DOHH2 (cell line): ENCODE measurements at regions not wholly inside any gene's neighbourhood (a gene's known extent, or its start where the extent isn't known, plus 50 kb on each side); places are given as distances from the start of the nearest gene placed in this dataset.

Source experiments
- H3F3A ChIP-seq: fragments of 200-600 bp; sonication (generic), shearing (Covaris generic); 2 replicates; pipeline ENCODE4 v1.6.0; 2016; ENCODE audit warnings: antibody characterized with exemption, mild to moderate bottlenecking; ENCODE audit not compliant: control insufficient read depth, insufficient read depth
- H3K27ac ChIP-seq: fragments of 200-600 bp; sonication (generic); 2 replicates; pipeline ENCODE4 v1.5.1; 2014; ENCODE audit warnings: low read depth, mild to moderate bottlenecking, low read length, moderate library complexity
- H3K27me3 ChIP-seq: fragments of 200-600 bp; sonication (generic); 2 replicates; pipeline ENCODE4 v1.6.1; 2014; ENCODE audit warnings: mild to moderate bottlenecking, low read length, mixed read lengths; ENCODE audit not compliant: control insufficient read depth
- H3K36me3 ChIP-seq: fragments of 200-600 bp; sonication (generic); 2 replicates; pipeline ENCODE4 v1.6.1; 2014; ENCODE audit warnings: mild to moderate bottlenecking, low read length, moderate library complexity, mixed read lengths; ENCODE audit not compliant: control insufficient read depth
- H3K4me1 ChIP-seq: fragments of 200-600 bp; sonication (generic); 2 replicates; pipeline ENCODE4 v1.6.1; 2014; ENCODE audit warnings: mild to moderate bottlenecking, low read length, mixed read lengths; ENCODE audit not compliant: control insufficient read depth
- H3K4me2 ChIP-seq: fragments of 200-600 bp; sonication (generic); 2 replicates; pipeline ENCODE4 v1.6.0; 2014; ENCODE audit warnings: mild to moderate bottlenecking, low read length, moderate library complexity
- H3K4me3 ChIP-seq: fragments of 200-600 bp; sonication (generic); 2 replicates; pipeline ENCODE4 v1.5.1; 2014; ENCODE audit warnings: mild to moderate bottlenecking, low read length, mixed read lengths
- H3K79me2 ChIP-seq: fragments of 200-600 bp; sonication (generic); 2 replicates; pipeline ENCODE4 v1.6.1; 2014; ENCODE audit warnings: mild to moderate bottlenecking, low read length, mixed read lengths; ENCODE audit not compliant: control insufficient read depth
- H3K9me2 ChIP-seq: fragments of 200-600 bp; sonication (generic); replicated peaks from 2 replicates; pipeline ENCODE4 v1.6.1; 2014; ENCODE audit warnings: mild to moderate bottlenecking, low read length, mixed read lengths; ENCODE audit not compliant: control insufficient read depth
- H3K9me3 ChIP-seq: fragments of 200-600 bp; sonication (generic); 2 replicates; pipeline ENCODE4 v1.6.1; 2014; ENCODE audit warnings: antibody characterized with exemption, low read length, mixed read lengths; ENCODE audit not compliant: control insufficient read depth, insufficient read depth
- H4K20me1 ChIP-seq: fragments of 200-600 bp; sonication (generic); 2 replicates; pipeline ENCODE4 v1.6.0; 2014; ENCODE audit warnings: low read depth, mild to moderate bottlenecking, antibody characterized with exemption, low read length, moderate library complexity; ENCODE audit not compliant: control insufficient read depth, insufficient read depth
- CTCF ChIP-seq: fragments of 200-600 bp; sonication (generic); IDR thresholded peaks from one replicate; pipeline ENCODE4 v1.5.1; 2014; ENCODE audit warnings: antibody characterized with exemption, mild to moderate bottlenecking, low read depth, low read length; ENCODE audit not compliant: poor library complexity, severe bottlenecking
- EZH2phosphoT487 ChIP-seq: fragments of 200-600 bp; sonication (generic); IDR thresholded peaks from 2 replicates; pipeline ENCODE4 v1.6.1; 2017; ENCODE audit warnings: borderline replicate concordance, mild to moderate bottlenecking, antibody characterized with exemption, low read length, moderate library complexity, mixed read lengths

- Histone ChIP-seq H3K4me2 (no peak overlapping the region), H3K9me2 (no peaks in the 10 kb centered on the region), H3K79me2 (no peaks in the 10 kb centered on the region), H3K4me3 (no peak overlapping the region), H3K36me3 (no peaks in the 10 kb centered on the region), H3F3A (no peaks in the 10 kb centered on the region), H3K27me3 (no peaks in the 10 kb centered on the region), H3K9me3 (no peaks in the 10 kb centered on the region; the same call in 1 of the 2 replicates), H3K27ac (no peak overlapping the region), H3K4me1 (no peaks in the 10 kb centered on the region), H4K20me1 (no peaks in the 10 kb centered on the region)
- TF ChIP-seq EZH2phosphoT487 (no peak), CTCF (no peak)
Measured at GRCh38 chr21:23452384-23453083, 2154.7 kb downstream of the MRPL39 start.

- no peaks in the 10 kb centered on the region for H3K36me3 ChIP-seq
- H4K20me1 ChIP-seq = no peaks in the 10 kb centered on the region
- no peaks in the 10 kb centered on the region for H3F3A ChIP-seq
- H3K4me2 ChIP-seq = no peak overlapping the region
- H3K4me1 ChIP-seq = no peaks in the 10 kb centered on the region
- H3K79me2 ChIP-seq = no peaks in the 10 kb centered on the region
- H3K9me3 ChIP-seq = no peaks in the 10 kb centered on the region
- H3K27ac ChIP-seq = no peak overlapping the region
- no peaks in the 10 kb centered on the region for H3K9me2 ChIP-seq
- H3K4me3 ChIP-seq = no peak overlapping the region
- H3K27me3 ChIP-seq = no peaks in the 10 kb centered on the region
- TF ChIP-seq EZH2phosphoT487 (no peak), CTCF (no peak)
Measured at GRCh38 chr21:23445307-23445706, 2162.0 kb downstream of the MRPL39 start.

GRCh38 chr21:23438081-23438480 lies 2169.2 kb downstream of the MRPL39 start:
- no peaks in the 10 kb centered on the region for H3K79me2 ChIP-seq
- TF ChIP-seq CTCF (no peak), EZH2phosphoT487 (no peak)
- no peaks in the 10 kb centered on the region for H3K9me2 ChIP-seq
- H3K4me1 ChIP-seq = no peaks in the 10 kb centered on the region
- no peaks in the 10 kb centered on the region; the same call in 1 of the 2 replicates for H3K9me3 ChIP-seq
- H3F3A ChIP-seq = no peaks in the 10 kb centered on the region
- no peaks in the 10 kb centered on the region for H4K20me1 ChIP-seq
- H3K27ac ChIP-seq = no peak overlapping the region
- H3K27me3 ChIP-seq = no peaks in the 10 kb centered on the region
- H3K4me2 ChIP-seq = no peak overlapping the region
- H3K36me3 ChIP-seq = no peaks in the 10 kb centered on the region
- no peak overlapping the region for H3K4me3 ChIP-seq
